ENCODE measurements at regions not wholly inside any gene's neighbourhood (a gene's known extent, or its start where the extent isn't known, plus 50 kb on each side); places are given as distances from the start of the nearest gene placed in this dataset.

- TF ChIP-seq EZH2 (IDR thresholded peaks at IDR 0.05) (no peak), CTCF (IDR thresholded peaks at IDR 0.05) (no peak), EZH2phosphoT487 (IDR thresholded peaks at IDR 0.05) (no peak)
Observed at GRCh38 chr1:170231662-170232061, 85.9 kb downstream of the NTMT2 start.
